GM12801 (cell line): ENCODE measurements at regions not wholly inside any gene's neighbourhood (a gene's known extent, or its start where the extent isn't known, plus 50 kb on each side); places are given as distances from the start of the nearest gene placed in this dataset.

Experiments
- TF ChIP-seq, protein P1 (sequence below): IDR thresholded peaks from one replicate; pipeline ENCODE4 v1.5.1; 2011; ENCODE audit warnings: control low read depth; ENCODE audit not compliant: insufficient read length; ENCODE audit errors: extremely low read depth

DNA sequence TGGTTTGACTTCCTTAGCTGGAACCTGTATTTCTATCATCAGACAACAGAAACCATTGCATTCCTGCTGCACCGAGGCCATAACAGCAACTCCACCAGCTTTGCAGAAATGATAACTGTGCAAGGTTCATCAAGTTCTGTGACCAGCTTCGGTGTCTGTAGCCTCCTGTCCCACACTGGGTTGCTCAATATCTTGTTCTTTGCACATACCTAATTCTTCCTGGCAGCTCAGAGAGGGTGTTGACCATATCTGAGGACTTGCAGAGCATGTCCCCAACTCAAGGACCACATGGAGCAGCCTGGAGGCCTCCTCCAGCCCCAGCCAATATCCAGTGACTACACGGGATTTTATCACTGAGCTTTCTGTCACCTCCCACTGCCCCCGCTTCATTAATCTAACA, 59.3 kb upstream of the SCAF8 start:
- TF ChIP-seq, protein P1, sequence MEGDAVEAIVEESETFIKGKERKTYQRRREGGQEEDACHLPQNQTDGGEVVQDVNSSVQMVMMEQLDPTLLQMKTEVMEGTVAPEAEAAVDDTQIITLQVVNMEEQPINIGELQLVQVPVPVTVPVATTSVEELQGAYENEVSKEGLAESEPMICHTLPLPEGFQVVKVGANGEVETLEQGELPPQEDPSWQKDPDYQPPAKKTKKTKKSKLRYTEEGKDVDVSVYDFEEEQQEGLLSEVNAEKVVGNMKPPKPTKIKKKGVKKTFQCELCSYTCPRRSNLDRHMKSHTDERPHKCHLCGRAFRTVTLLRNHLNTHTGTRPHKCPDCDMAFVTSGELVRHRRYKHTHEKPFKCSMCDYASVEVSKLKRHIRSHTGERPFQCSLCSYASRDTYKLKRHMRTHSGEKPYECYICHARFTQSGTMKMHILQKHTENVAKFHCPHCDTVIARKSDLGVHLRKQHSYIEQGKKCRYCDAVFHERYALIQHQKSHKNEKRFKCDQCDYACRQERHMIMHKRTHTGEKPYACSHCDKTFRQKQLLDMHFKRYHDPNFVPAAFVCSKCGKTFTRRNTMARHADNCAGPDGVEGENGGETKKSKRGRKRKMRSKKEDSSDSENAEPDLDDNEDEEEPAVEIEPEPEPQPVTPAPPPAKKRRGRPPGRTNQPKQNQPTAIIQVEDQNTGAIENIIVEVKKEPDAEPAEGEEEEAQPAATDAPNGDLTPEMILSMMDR, result no peak

DNA sequence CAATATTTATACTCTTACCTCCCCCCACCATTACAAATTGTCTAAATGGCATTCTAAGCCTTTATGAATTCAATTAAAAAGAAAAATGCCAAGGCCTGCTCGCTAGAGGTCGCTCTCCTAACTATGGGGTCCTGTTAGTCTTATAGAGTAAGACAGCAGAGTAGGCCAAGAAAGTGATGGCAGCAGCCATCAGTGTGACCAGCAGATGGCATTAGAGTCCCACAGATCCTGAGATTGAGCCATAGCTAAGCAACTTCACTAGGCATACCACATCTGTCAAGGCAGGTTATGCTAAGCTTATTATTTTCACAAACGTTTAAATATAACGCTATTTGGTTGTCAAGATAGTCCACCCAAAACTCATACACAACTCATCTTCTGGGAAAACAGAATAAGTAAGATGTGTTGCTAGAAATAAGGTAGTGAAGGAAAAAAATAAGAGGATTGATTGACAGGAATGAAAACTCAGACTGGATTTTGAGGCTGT, 57.6 kb upstream of the SCAF8 start:
- TF ChIP-seq, protein P1, result peak; percentile 93

- TF ChIP-seq, protein P1, result no peak
Observed at GRCh38 chr6:154682633-154683125, 50.5 kb upstream of the SCAF8 start.
